LHCN-M2 (cell line): ENCODE measurements at regions not wholly inside any gene's neighbourhood (a gene's known extent, or its start where the extent isn't known, plus 50 kb on each side); places are given as distances from the start of the nearest gene placed in this dataset.
A peak's percentile ranks its signal among the peaks of the same experiment; 100 is the strongest.

Source experiments
- DNase-seq: peaks from one replicate; pipeline ENCODE4 v3.0.0-alpha.2; 2012; ENCODE audit warnings: low read depth

- DNase-seq, result no peak
These were observed 152.0 kb downstream of the KCNA5 start for GRCh38 chr12:5195691-5196090.

GRCh38 chr12:5197131-5197530, 153.5 kb downstream of the KCNA5 start:
- peak; percentile 43 for DNase-seq

GRCh38 chr12:5197656-5198055, 154.0 kb downstream of the KCNA5 start:
- DNase-seq, result no peak

GRCh38 chr12:5200278-5201087, 156.8 kb downstream of the KCNA5 start:
- peak; percentile 15 for DNase-seq

GRCh38 chr12:5201554-5202218, 158.0 kb downstream of the KCNA5 start:
- DNase-seq, result no peak

GRCh38 chr12:5203274-5203673, 159.6 kb downstream of the KCNA5 start:
- DNase-seq, result no peak

- DNase-seq, result no peak
These were observed 160.0 kb downstream of the KCNA5 start for GRCh38 chr12:5203720-5204119.

- DNase-seq, result no peak
These were observed 160.6 kb downstream of the KCNA5 start for GRCh38 chr12:5204271-5204670.

- no peak for DNase-seq
These were observed 161.2 kb downstream of the KCNA5 start for GRCh38 chr12:5204831-5205230.

GRCh38 chr12:5206401-5207175, 162.9 kb downstream of the KCNA5 start:
- DNase-seq, result no peak

GRCh38 chr12:5210179-5210922, 166.7 kb downstream of the KCNA5 start:
- no peak for DNase-seq

GRCh38 chr12:5210923-5211290, 167.2 kb downstream of the KCNA5 start:
- no peak for DNase-seq

- DNase-seq, result no peak
These were observed 169.7 kb downstream of the KCNA5 start for GRCh38 chr12:5213336-5213735.

GRCh38 chr12:5213990-5214389, 170.3 kb downstream of the KCNA5 start:
- no peak for DNase-seq

GRCh38 chr12:5217936-5218335, 174.3 kb downstream of the KCNA5 start:
- no peak for DNase-seq

GRCh38 chr12:5220099-5220498, 176.4 kb downstream of the KCNA5 start:
- DNase-seq, result no peak

- DNase-seq, result no peak
These were observed 177.2 kb downstream of the KCNA5 start for GRCh38 chr12:5220835-5221234.

GRCh38 chr12:5222011-5222461, 178.4 kb downstream of the KCNA5 start:
- no peak for DNase-seq

- DNase-seq, result no peak
These were observed 179.1 kb downstream of the KCNA5 start for GRCh38 chr12:5222729-5223128.

- no peak for DNase-seq
These were observed 180.2 kb downstream of the KCNA5 start for GRCh38 chr12:5223881-5224280.

GRCh38 chr12:5226581-5226980, 182.9 kb downstream of the KCNA5 start:
- DNase-seq, result no peak
